Esophagus squamous epithelium (tissue), 4 donors: ENCODE measurements at regions not wholly inside any gene's neighbourhood (a gene's known extent, or its start where the extent isn't known, plus 50 kb on each side); places are given as distances from the start of the nearest gene placed in this dataset.

Experiments used
- POLR2A ChIP-seq, 4 donors: fragments of 450-650 bp; IDR thresholded peaks; one replicate each; pipeline ENCODE4 v1.6.1; 2017; ENCODE audit warnings: antibody characterized with exemption in 4 of 4, mild to moderate bottlenecking in 4 of 4, moderate library complexity in 3 of 4
- TF ChIP-seq, protein P1 (sequence below), 6 experiments: fragments of 450-650 bp in 4 of 6; fragments of 200-600 bp in 2 of 6; sonication (generic) in 2 of 6; IDR thresholded peaks; one replicate each; pipeline ENCODE4 v1.5.1; 2016 to 2019; ENCODE audit warnings: antibody characterized with exemption in 6 of 6, mild to moderate bottlenecking in 4 of 6, moderate library complexity in 4 of 6

DNA sequence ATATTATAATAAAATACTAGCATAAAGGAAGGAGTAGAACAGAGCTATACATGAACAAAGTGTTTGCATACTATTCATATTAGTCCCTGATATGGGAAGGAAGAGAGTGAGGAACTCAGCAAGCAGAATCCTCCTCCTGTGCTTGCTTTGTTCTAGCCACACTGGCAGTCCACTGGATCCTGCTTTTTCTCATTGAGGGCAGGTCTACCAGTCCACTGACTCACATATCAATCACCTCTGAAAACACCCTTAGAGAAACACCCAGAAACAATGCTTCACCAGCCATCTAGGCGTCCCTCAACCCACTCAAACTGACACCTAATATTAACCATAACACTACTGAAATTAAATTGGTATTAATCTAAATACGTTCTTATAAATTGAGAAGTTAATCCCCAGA lies 1861.7 kb upstream of the SEL1L start:
- TF ChIP-seq, protein P1, sequence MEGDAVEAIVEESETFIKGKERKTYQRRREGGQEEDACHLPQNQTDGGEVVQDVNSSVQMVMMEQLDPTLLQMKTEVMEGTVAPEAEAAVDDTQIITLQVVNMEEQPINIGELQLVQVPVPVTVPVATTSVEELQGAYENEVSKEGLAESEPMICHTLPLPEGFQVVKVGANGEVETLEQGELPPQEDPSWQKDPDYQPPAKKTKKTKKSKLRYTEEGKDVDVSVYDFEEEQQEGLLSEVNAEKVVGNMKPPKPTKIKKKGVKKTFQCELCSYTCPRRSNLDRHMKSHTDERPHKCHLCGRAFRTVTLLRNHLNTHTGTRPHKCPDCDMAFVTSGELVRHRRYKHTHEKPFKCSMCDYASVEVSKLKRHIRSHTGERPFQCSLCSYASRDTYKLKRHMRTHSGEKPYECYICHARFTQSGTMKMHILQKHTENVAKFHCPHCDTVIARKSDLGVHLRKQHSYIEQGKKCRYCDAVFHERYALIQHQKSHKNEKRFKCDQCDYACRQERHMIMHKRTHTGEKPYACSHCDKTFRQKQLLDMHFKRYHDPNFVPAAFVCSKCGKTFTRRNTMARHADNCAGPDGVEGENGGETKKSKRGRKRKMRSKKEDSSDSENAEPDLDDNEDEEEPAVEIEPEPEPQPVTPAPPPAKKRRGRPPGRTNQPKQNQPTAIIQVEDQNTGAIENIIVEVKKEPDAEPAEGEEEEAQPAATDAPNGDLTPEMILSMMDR (IDR thresholded peaks at IDR 0.05): no peak
- no peak for TF ChIP-seq POLR2A (IDR thresholded peaks at IDR 0.05)
